Activated CD8-positive, alpha-beta T cell treated with anti-CD3 and anti-CD28 coated beads for 36 hours (primary cell): ENCODE measurements at regions not wholly inside any gene's neighbourhood (a gene's known extent, or its start where the extent isn't known, plus 50 kb on each side); places are given as distances from the start of the nearest gene placed in this dataset.

Experiments used
- ATAC-seq: fragments of 200-7000 bp; cut with Tn5 transposase; one replicate; pipeline ENCODE4 v1.10.0; 2021; ENCODE audit warnings: mild to moderate bottlenecking, moderate library complexity
- CTCF ChIA-PET: fragments of 350-600 bp; sonication (Branson Sonifier 250); formaldehyde crosslinking; loops from one replicate; lab custom pipeline; 2021; ENCODE audit warnings: antibody characterized with exemption; lab: Charles Lee
- POLR2A ChIA-PET: fragments of 350-600 bp; sonication (Branson Sonifier 250); formaldehyde crosslinking; loops from one replicate; lab custom pipeline; 2021; ENCODE audit warnings: antibody characterized with exemption; lab: Charles Lee
- DNase-seq: peaks from one replicate; pipeline ENCODE4 v3.0.0-alpha.2; 2020
- H3K27ac Mint-ChIP-seq: one replicate; pipeline ENCODE4 v1.8.0; 2021; ENCODE audit warnings: mild to moderate bottlenecking, mixed read lengths
- H3K27me3 Mint-ChIP-seq: one replicate; pipeline ENCODE4 v1.8.0; 2021; ENCODE audit warnings: mixed read lengths
- H3K36me3 Mint-ChIP-seq: one replicate; pipeline ENCODE4 v1.8.0; 2021; ENCODE audit warnings: low read depth, mixed read lengths
- H3K4me1 Mint-ChIP-seq: one replicate; pipeline ENCODE4 v1.8.0; 2021; ENCODE audit warnings: low read depth, mixed read lengths
- H3K4me3 Mint-ChIP-seq: one replicate; pipeline ENCODE4 v1.8.0; 2021; ENCODE audit warnings: mild to moderate bottlenecking, moderate library complexity, mixed read lengths
- H3K9me3 Mint-ChIP-seq: one replicate; pipeline ENCODE4 v1.8.0; 2021; ENCODE audit warnings: mixed read lengths
- intact Hi-C: fragments of 100-400 bp; cut with micrococcal nuclease; formaldehyde crosslinking; loops from one replicate; pipeline ENCODE4 v1.10.0; 2022
- TF ChIP-seq, protein P1 (sequence below): fragments of 200-600 bp; IDR thresholded peaks from one replicate; pipeline ENCODE4 v1.8.0; 2022; ENCODE audit warnings: antibody characterized with exemption, mild to moderate bottlenecking

DNA sequence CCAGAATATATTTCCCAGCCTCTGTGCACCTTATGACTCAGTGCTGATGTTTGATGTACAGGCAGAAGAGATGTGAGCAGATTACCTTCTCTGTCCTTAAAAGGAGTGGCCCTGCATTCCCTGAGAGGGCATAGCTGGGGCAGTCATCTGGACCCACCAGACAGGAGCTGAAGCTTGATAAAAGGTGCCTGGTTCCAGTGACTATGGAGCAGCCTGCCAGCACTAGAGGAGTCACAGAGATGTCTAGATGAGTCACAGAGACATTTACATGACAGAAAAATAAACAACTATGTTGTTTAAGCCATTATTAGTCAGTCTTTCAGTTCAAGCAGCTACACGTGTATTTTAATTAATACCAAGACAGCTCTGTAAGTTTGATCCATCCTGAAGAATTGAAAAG lies 237.1 kb upstream of the MOCS1 start:
- CTCF ChIA-PET = no interaction called here

DNA sequence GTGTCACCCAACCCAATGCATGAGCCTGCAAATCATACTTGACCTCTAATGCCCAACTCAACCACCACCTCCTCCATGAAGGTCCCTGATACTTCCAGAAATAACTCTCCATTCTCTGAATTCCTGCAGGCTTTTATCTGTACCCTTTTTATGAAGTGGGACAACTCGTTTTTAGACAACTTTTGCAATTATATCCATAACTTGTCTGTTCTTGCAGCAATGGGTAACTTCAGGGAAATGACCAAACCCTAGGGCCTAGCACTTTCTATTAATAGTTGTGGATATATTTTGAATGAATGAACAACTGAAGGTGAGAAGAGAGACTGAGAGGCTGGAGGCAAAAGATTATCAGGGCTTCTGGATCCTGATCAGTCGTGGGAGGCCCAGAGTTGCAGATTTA lies 236.6 kb upstream of the MOCS1 start:
- no peak overlapping the region for H3K27ac Mint-ChIP-seq
- H3K9me3 Mint-ChIP-seq = no peaks in the 10 kb centered on the region
- intact Hi-C loops = no loop called here
- TF ChIP-seq, protein P1, sequence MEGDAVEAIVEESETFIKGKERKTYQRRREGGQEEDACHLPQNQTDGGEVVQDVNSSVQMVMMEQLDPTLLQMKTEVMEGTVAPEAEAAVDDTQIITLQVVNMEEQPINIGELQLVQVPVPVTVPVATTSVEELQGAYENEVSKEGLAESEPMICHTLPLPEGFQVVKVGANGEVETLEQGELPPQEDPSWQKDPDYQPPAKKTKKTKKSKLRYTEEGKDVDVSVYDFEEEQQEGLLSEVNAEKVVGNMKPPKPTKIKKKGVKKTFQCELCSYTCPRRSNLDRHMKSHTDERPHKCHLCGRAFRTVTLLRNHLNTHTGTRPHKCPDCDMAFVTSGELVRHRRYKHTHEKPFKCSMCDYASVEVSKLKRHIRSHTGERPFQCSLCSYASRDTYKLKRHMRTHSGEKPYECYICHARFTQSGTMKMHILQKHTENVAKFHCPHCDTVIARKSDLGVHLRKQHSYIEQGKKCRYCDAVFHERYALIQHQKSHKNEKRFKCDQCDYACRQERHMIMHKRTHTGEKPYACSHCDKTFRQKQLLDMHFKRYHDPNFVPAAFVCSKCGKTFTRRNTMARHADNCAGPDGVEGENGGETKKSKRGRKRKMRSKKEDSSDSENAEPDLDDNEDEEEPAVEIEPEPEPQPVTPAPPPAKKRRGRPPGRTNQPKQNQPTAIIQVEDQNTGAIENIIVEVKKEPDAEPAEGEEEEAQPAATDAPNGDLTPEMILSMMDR = no peak
- ATAC-seq = no peak
- ChIA-PET POLR2A (interaction anchor here (0.9 kb wide), 1 partner anchor 9 kb away, joined by 3 read pairs; no protein-coding TSS in a partner anchor), CTCF (no interaction called here)
- no peaks in the 10 kb centered on the region for H3K4me1 Mint-ChIP-seq
- peaks cover 9% of the 10 kb centered on the region for H3K27me3 Mint-ChIP-seq
- no peak overlapping the region for H3K4me3 Mint-ChIP-seq
- H3K36me3 Mint-ChIP-seq = no peaks in the 10 kb centered on the region
- DNase-seq = no peak

More for the DNA sequence above, 237.1 kb upstream of the MOCS1 start:
- DNase-seq = no peak
- POLR2A ChIA-PET = no interaction called here
- H3K9me3 Mint-ChIP-seq = no peaks in the 10 kb centered on the region
- H3K27me3 Mint-ChIP-seq = peaks cover 12% of the 10 kb centered on the region
- TF ChIP-seq, protein P1 = no peak
- H3K36me3 Mint-ChIP-seq = no peaks in the 10 kb centered on the region
- intact Hi-C loops = no loop called here
- ATAC-seq = no peak
- H3K4me1 Mint-ChIP-seq = no peaks in the 10 kb centered on the region
- no peak overlapping the region for H3K27ac Mint-ChIP-seq
- H3K4me3 Mint-ChIP-seq = no peak overlapping the region

DNA sequence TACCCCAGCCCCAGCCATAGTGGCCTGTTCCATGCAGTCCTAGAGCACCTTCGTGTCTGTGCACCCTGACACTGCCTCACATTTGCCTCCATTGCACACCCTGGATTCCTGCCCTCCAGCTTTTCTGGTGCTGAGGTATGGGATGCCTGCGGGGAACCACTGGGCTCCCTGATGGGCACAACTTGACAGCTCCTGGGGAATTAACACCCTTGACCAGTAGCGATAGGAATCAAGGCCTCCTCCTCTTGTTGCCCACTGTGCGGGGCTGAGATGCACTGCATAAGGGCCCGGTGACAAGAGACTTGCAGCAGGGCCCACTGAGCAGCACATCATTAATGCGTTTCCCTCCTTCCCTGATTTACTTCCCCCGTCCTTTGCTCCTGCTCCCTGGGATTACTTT lies 235.6 kb upstream of the MOCS1 start:
- Mint-ChIP-seq H3K27ac (no peak overlapping the region), H3K9me3 (no peaks in the 10 kb centered on the region), H3K4me1 (no peaks in the 10 kb centered on the region), H3K4me3 (no peak overlapping the region), H3K27me3 (peaks cover 4% of the 10 kb centered on the region), H3K36me3 (no peaks in the 10 kb centered on the region)
- ChIA-PET CTCF (no interaction called here), POLR2A (interaction anchor here (0.9 kb wide), 1 partner anchor 8 kb away, joined by 3 read pairs; no protein-coding TSS in a partner anchor)
- DNase-seq = no peak
- TF ChIP-seq, protein P1 = no peak
- no peak for ATAC-seq
- intact Hi-C loops = no loop called here

DNA sequence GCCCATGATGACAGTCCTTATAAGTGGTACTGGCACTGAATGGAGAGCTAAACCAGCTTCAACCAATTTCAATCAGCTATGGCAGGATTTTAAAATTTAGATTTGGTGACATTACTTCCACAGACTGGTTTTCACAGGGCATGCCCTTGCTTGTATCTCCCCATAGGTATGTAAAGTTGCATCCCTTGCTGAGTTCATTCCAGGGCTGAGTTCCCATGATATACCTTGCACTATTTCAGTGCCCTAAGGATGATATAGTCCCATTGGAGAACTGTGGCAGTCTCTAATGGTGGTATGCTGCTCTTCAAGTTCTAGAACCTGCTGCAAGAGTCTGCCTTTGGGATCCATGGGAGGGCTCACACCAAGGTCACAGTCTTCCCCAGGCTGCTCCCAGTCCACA lies 232.7 kb upstream of the MOCS1 start:
- H3K36me3 Mint-ChIP-seq = no peaks in the 10 kb centered on the region
- H3K27me3 Mint-ChIP-seq = peaks cover 2% of the 10 kb centered on the region
- ChIA-PET POLR2A (no interaction called here), CTCF (no interaction called here)
- H3K4me1 Mint-ChIP-seq = no peaks in the 10 kb centered on the region
- intact Hi-C loops = no loop called here
- TF ChIP-seq, protein P1 = no peak
- no peak overlapping the region for H3K27ac Mint-ChIP-seq
- no peaks in the 10 kb centered on the region for H3K9me3 Mint-ChIP-seq
- no peak for ATAC-seq
- DNase-seq = no peak
- no peak overlapping the region for H3K4me3 Mint-ChIP-seq

DNA sequence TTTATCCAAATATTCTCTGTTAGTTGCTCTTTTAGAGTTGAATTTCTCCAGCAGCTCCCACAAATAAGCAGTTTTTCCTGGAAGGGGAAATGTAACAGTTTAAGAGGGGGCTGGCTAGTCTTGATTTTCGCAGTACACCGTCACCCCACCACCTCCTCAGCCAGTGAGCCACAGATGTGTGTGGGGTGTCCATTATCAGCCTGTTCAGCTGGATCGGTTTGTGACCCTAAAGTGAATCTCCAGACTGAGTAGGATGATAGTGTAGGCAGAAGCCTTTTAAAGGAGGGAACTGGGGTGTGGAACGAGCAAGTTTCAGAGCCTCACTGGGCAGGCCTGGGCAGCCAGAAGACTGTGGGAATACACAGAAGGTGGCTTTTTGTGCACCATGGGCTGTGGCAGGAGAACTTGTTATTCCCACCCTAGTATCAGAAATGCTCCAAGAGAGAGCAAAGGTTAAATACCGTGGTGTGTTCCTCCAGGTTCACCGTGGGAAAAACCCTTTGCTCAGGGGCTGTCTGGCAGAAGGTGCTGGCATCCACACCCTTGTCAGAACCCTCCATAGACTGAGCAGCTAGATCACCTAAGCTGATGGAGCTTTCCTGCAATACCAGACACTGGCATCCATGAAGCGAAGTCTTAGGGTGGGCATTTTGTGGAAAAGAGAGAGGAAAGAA lies 230.9 kb upstream of the MOCS1 start:
- ATAC-seq (no peak), DNase-seq (no peak)
- ChIA-PET POLR2A (no interaction called here), CTCF (no interaction called here)
- intact Hi-C loops = no loop called here
- TF ChIP-seq, protein P1 = no peak
- Mint-ChIP-seq H3K9me3 (no peaks in the 10 kb centered on the region), H3K27me3 (peaks cover 1% of the 10 kb centered on the region), H3K4me1 (no peaks in the 10 kb centered on the region), H3K27ac (no peak overlapping the region), H3K36me3 (no peaks in the 10 kb centered on the region), H3K4me3 (no peak overlapping the region)
